Right renal pelvis (tissue), 4 donors: ENCODE measurements at regions not wholly inside any gene's neighbourhood (a gene's known extent, or its start where the extent isn't known, plus 50 kb on each side); places are given as distances from the start of the nearest gene placed in this dataset.
"Not testable (repeated sequence)": the region's sequence is repeated elsewhere in the genome, so short reads cannot be mapped to it uniquely, and the experiment has no call there.

Experiments used
- DNase-seq, 4 donors: peaks; one replicate each; pipeline ENCODE4 v3.0.0-alpha.2; 2013; ENCODE audit warnings: low read depth in 4 of 4, low spot score in 3 of 4, missing footprints in 1 of 4

- no peak for DNase-seq
These were observed 680.2 kb upstream of the CHAC2 start for GRCh38 chr2:53087262-53087873.

GRCh38 chr2:53077413-53077812 lies 690.2 kb upstream of the CHAC2 start:
- DNase-seq: no peak

GRCh38 chr2:53075760-53076159 lies 691.8 kb upstream of the CHAC2 start:
- DNase-seq: no peak

- no peak for DNase-seq
These were observed 700.1 kb upstream of the CHAC2 start for GRCh38 chr2:53067533-53067932.

- no peak for DNase-seq
These were observed 700.5 kb upstream of the CHAC2 start for GRCh38 chr2:53067056-53067455.

GRCh38 chr2:53064154-53064553 lies 703.5 kb upstream of the CHAC2 start:
- no peak for DNase-seq

- no peak for DNase-seq
These were observed 709.1 kb upstream of the CHAC2 start for GRCh38 chr2:53058526-53058925.

GRCh38 chr2:53053937-53054336 lies 713.7 kb upstream of the CHAC2 start:
- DNase-seq: no peak

GRCh38 chr2:53051157-53051556 lies 716.4 kb upstream of the CHAC2 start:
- no peak for DNase-seq

- DNase-seq: no peak
These were observed 726.9 kb upstream of the CHAC2 start for GRCh38 chr2:53040536-53041229.

GRCh38 chr2:53036196-53036595 lies 731.4 kb upstream of the CHAC2 start:
- DNase-seq: no peak

GRCh38 chr2:53035153-53035552 lies 732.5 kb upstream of the CHAC2 start:
- DNase-seq: no peak

- no peak for DNase-seq
These were observed 734.2 kb upstream of the CHAC2 start for GRCh38 chr2:53033411-53033810.

- DNase-seq: no peak
These were observed 738.7 kb upstream of the CHAC2 start for GRCh38 chr2:53028746-53029423.

GRCh38 chr2:53028225-53028624 lies 739.4 kb upstream of the CHAC2 start:
- DNase-seq: no peak

GRCh38 chr2:53022248-53022647 lies 745.4 kb upstream of the CHAC2 start:
- not testable (repeated sequence) for DNase-seq

- DNase-seq: no peak
These were observed 745.8 kb upstream of the CHAC2 start for GRCh38 chr2:53021828-53022227.

GRCh38 chr2:53021292-53021691 lies 746.3 kb upstream of the CHAC2 start:
- no peak for DNase-seq

- peak in 2 of 4 donors; percentile 31 to 33 for DNase-seq
These were observed 748.7 kb upstream of the CHAC2 start for GRCh38 chr2:53018825-53019425.

GRCh38 chr2:53006980-53007379 lies 760.6 kb upstream of the CHAC2 start:
- DNase-seq: no peak

GRCh38 chr2:53004413-53004812 lies 763.2 kb upstream of the CHAC2 start:
- no peak for DNase-seq

- no peak for DNase-seq
These were observed 772.2 kb upstream of the CHAC2 start for GRCh38 chr2:52995424-52995823.
